ENCODE measurements at regions not wholly inside any gene's neighbourhood (a gene's known extent, or its start where the extent isn't known, plus 50 kb on each side); places are given as distances from the start of the nearest gene placed in this dataset.

GRCh38 chr9:88759364-88759763, 224.4 kb downstream of the NXNL2 start:
- no peak for DNase-seq (ENCODE audit: extremely low read depth, insufficient read length)
- no peak for TF ChIP-seq CTCF (IDR thresholded peaks at IDR 0.05; ENCODE audit: insufficient read depth, low read length, poor library complexity, severe bottlenecking)
- no peak overlapping the region for H3K4me3 ChIP-seq (replicated peaks; ENCODE audit: low read depth, low read length)
- H3K36me3 ChIP-seq (ENCODE audit: control insufficient read depth, insufficient read depth, low read length): no peaks in the 10 kb centered on the region
- no peaks in the 10 kb centered on the region for H3K27me3 ChIP-seq (replicated peaks; ENCODE audit: control insufficient read depth, insufficient read depth, low read length)

GRCh38 chr9:88766778-88767503, 224.3 kb upstream of the S1PR3 start:
- no peak for TF ChIP-seq CTCF (IDR thresholded peaks at IDR 0.05; ENCODE audit: insufficient read depth, low read length, poor library complexity, severe bottlenecking)
- Histone ChIP-seq H3K4me3 (replicated peaks; ENCODE audit: low read depth, low read length) (no peak overlapping the region), H3K36me3 (ENCODE audit: control insufficient read depth, insufficient read depth, low read length) (no peaks in the 10 kb centered on the region), H3K27me3 (replicated peaks; ENCODE audit: control insufficient read depth, insufficient read depth, low read length) (no peaks in the 10 kb centered on the region)
- no peak for DNase-seq (ENCODE audit: extremely low read depth, insufficient read length)

GRCh38 chr9:88767504-88767790, 223.8 kb upstream of the S1PR3 start:
- Histone ChIP-seq H3K4me3 (replicated peaks; ENCODE audit: low read depth, low read length) (no peak overlapping the region), H3K36me3 (ENCODE audit: control insufficient read depth, insufficient read depth, low read length) (no peaks in the 10 kb centered on the region), H3K27me3 (replicated peaks; ENCODE audit: control insufficient read depth, insufficient read depth, low read length) (no peaks in the 10 kb centered on the region)
- no peak for TF ChIP-seq CTCF (IDR thresholded peaks at IDR 0.05; ENCODE audit: insufficient read depth, low read length, poor library complexity, severe bottlenecking)
- no peak for DNase-seq (ENCODE audit: extremely low read depth, insufficient read length)

- H3K27me3 ChIP-seq (replicated peaks; ENCODE audit: control insufficient read depth, insufficient read depth, low read length): no peaks in the 10 kb centered on the region; the same call in 1 of the 2 replicates
- no peak for TF ChIP-seq CTCF (IDR thresholded peaks at IDR 0.05; ENCODE audit: insufficient read depth, low read length, poor library complexity, severe bottlenecking)
- no peak overlapping the region for H3K4me3 ChIP-seq (replicated peaks; ENCODE audit: low read depth, low read length)
- DNase-seq (ENCODE audit: extremely low read depth, insufficient read length): no peak
- H3K36me3 ChIP-seq (ENCODE audit: control insufficient read depth, insufficient read depth, low read length): no peaks in the 10 kb centered on the region
Measured at GRCh38 chr9:88772575-88772974, 218.7 kb upstream of the S1PR3 start.

DNA sequence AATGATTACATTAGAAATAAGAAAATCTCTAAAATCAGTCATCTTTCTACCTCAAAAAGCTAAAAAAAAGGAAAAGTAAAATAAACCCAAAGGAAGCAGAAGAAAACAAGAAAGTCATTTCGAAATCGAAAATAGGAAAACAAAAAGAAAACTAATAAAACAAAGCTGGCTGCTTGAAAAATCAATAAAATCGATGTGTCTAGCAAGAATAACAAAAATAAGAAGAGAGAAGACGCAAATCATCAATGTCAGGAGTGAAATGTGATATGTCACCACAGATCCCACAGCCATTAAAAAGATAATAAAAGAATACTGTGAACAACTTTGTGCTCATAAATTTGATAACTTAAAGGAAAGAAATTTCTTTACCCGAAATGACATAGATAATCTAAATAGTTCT, 218.1 kb upstream of the S1PR3 start:
- DNase-seq (ENCODE audit: extremely low read depth, insufficient read length): no peak
- H3K4me3 ChIP-seq (replicated peaks; ENCODE audit: low read depth, low read length): no peak overlapping the region
- no peaks in the 10 kb centered on the region for H3K36me3 ChIP-seq (ENCODE audit: control insufficient read depth, insufficient read depth, low read length)
- no peaks in the 10 kb centered on the region; the same call in 1 of the 2 replicates for H3K27me3 ChIP-seq (replicated peaks; ENCODE audit: control insufficient read depth, insufficient read depth, low read length)
- TF ChIP-seq CTCF (IDR thresholded peaks at IDR 0.05; ENCODE audit: insufficient read depth, low read length, poor library complexity, severe bottlenecking): no peak
